ENCODE measurements at regions not wholly inside any gene's neighbourhood (a gene's known extent, or its start where the extent isn't known, plus 50 kb on each side); places are given as distances from the start of the nearest gene placed in this dataset.

- no peaks in the 10 kb centered on the region for H3K36me3 Mint-ChIP-seq
- DNase-seq (no peak), ATAC-seq (no peak)
- peak overlapping the region in 1 of 10 donors; percentile 4 for H3K4me3 Mint-ChIP-seq
- peaks cover 0 to 11% (median 6%) of the 10 kb centered on the region in 5 donors for H3K27me3 Mint-ChIP-seq
- no peaks in the 10 kb centered on the region for H3K4me1 Mint-ChIP-seq
- no peak overlapping the region for H3K27ac Mint-ChIP-seq
- POLR2A ChIA-PET = no interaction called here
- H3K9me3 Mint-ChIP-seq = peaks cover 0 to 1% (median 0%) of the 10 kb centered on the region in 9 donors
These were observed 96.8 kb downstream of the RPS29 start for GRCh38 chr14:49489341-49489740.

- Mint-ChIP-seq H3K27ac (no peak overlapping the region), H3K9me3 (peaks cover 0 to 1% (median 0%) of the 10 kb centered on the region in 9 donors), H3K27me3 (peaks cover 0 to 11% (median 4%) of the 10 kb centered on the region in 5 donors), H3K4me1 (peaks cover 0 to 5% (median 0%) of the 10 kb centered on the region in 4 donors), H3K36me3 (no peaks in the 10 kb centered on the region), H3K4me3 (no peak overlapping the region)
- ATAC-seq (no peak), DNase-seq (no peak)
- POLR2A ChIA-PET = no interaction called here
These were observed 98.9 kb downstream of the RPS29 start for GRCh38 chr14:49487238-49487637.

- Mint-ChIP-seq H3K4me3 (no peak overlapping the region), H3K27me3 (peaks cover 0 to 11% (median 5%) of the 10 kb centered on the region in 5 donors), H3K9me3 (peaks cover 0 to 9% (median 0%) of the 10 kb centered on the region in 9 donors), H3K27ac (no peak overlapping the region), H3K4me1 (peaks cover 0 to 5% (median 0%) of the 10 kb centered on the region in 4 donors), H3K36me3 (peaks cover 0 to 5% (median 0%) of the 10 kb centered on the region in 3 donors)
- DNase-seq (no peak), ATAC-seq (no peak)
- POLR2A ChIA-PET = no interaction called here
These were observed 100.9 kb downstream of the RPS29 start for GRCh38 chr14:49485290-49485689.

GRCh38 chr14:49484180-49484579 lies 102.0 kb downstream of the RPS29 start:
- peaks cover 0 to 5% (median 0%) of the 10 kb centered on the region in 4 donors for H3K4me1 Mint-ChIP-seq
- POLR2A ChIA-PET = no interaction called here

GRCh38 chr14:49483268-49483667 lies 102.9 kb downstream of the RPS29 start:
- H3K27me3 Mint-ChIP-seq = peaks cover 0 to 10% (median 5%) of the 10 kb centered on the region in 5 donors
- H3K9me3 Mint-ChIP-seq = peaks cover 0 to 9% (median 0%) of the 10 kb centered on the region in 9 donors
- no peak overlapping the region for H3K4me3 Mint-ChIP-seq
- POLR2A ChIA-PET = no interaction called here
- DNase-seq = no peak
- ATAC-seq = no peak
- H3K36me3 Mint-ChIP-seq = peaks cover 0 to 5% (median 0%) of the 10 kb centered on the region in 3 donors
- H3K27ac Mint-ChIP-seq = no peak overlapping the region
- peaks cover 0 to 5% (median 0%) of the 10 kb centered on the region in 4 donors for H3K4me1 Mint-ChIP-seq

More at GRCh38 chr14:49484180-49484579, 102.0 kb downstream of the RPS29 start:
- Mint-ChIP-seq H3K27me3 (peaks cover 0 to 11% (median 5%) of the 10 kb centered on the region in 5 donors), H3K27ac (no peak overlapping the region), H3K4me3 (no peak overlapping the region), H3K9me3 (peaks cover 0 to 9% (median 0%) of the 10 kb centered on the region in 9 donors), H3K36me3 (peaks cover 0 to 5% (median 0%) of the 10 kb centered on the region in 3 donors)
- ATAC-seq = no peak
- no peak for DNase-seq

- peaks cover 0 to 5% (median 0%) of the 10 kb centered on the region in 3 donors for H3K36me3 Mint-ChIP-seq
- peaks cover 0 to 10% (median 5%) of the 10 kb centered on the region in 5 donors for H3K27me3 Mint-ChIP-seq
- DNase-seq (no peak), ATAC-seq (no peak)
- peaks cover 0 to 9% (median 0%) of the 10 kb centered on the region in 9 donors for H3K9me3 Mint-ChIP-seq
- POLR2A ChIA-PET = no interaction called here
- peaks cover 0 to 5% (median 0%) of the 10 kb centered on the region in 4 donors for H3K4me1 Mint-ChIP-seq
- no peak overlapping the region for H3K27ac Mint-ChIP-seq
- no peak overlapping the region for H3K4me3 Mint-ChIP-seq
These were observed 105.1 kb downstream of the RPS29 start for GRCh38 chr14:49480979-49481498.

- ATAC-seq = no peak
- H3K36me3 Mint-ChIP-seq = peaks cover 0 to 5% (median 0%) of the 10 kb centered on the region in 3 donors
- POLR2A ChIA-PET = no interaction called here
These were observed 106.0 kb downstream of the RPS29 start for GRCh38 chr14:49480053-49480760.

GRCh38 chr14:49479432-49479831 lies 106.7 kb downstream of the RPS29 start:
- H3K27ac Mint-ChIP-seq = no peak overlapping the region

More at GRCh38 chr14:49480053-49480760, 106.0 kb downstream of the RPS29 start:
- no peak overlapping the region for H3K4me3 Mint-ChIP-seq
- H3K9me3 Mint-ChIP-seq = peaks cover 0 to 9% (median 0%) of the 10 kb centered on the region in 9 donors
- no peak overlapping the region for H3K27ac Mint-ChIP-seq
- H3K4me1 Mint-ChIP-seq = peaks cover 0 to 5% (median 0%) of the 10 kb centered on the region in 4 donors
- DNase-seq = no peak
- H3K27me3 Mint-ChIP-seq = peaks cover 0 to 7% (median 5%) of the 10 kb centered on the region in 5 donors

GRCh38 chr14:49478784-49479183 lies 107.4 kb downstream of the RPS29 start:
- ATAC-seq (no peak), DNase-seq (no peak)
- Mint-ChIP-seq H3K9me3 (peaks cover 0 to 9% (median 0%) of the 10 kb centered on the region in 9 donors), H3K36me3 (peaks cover 0 to 5% (median 0%) of the 10 kb centered on the region in 3 donors), H3K4me3 (no peak overlapping the region), H3K27ac (no peak overlapping the region), H3K27me3 (peaks cover 0 to 2% (median 0%) of the 10 kb centered on the region in 5 donors), H3K4me1 (peaks cover 0 to 5% (median 0%) of the 10 kb centered on the region in 4 donors)
- POLR2A ChIA-PET = no interaction called here

More at GRCh38 chr14:49479432-49479831, 106.7 kb downstream of the RPS29 start:
- no peak for DNase-seq
- ATAC-seq = no peak
- Mint-ChIP-seq H3K4me1 (peaks cover 0 to 5% (median 0%) of the 10 kb centered on the region in 4 donors), H3K36me3 (peaks cover 0 to 5% (median 0%) of the 10 kb centered on the region in 3 donors), H3K4me3 (no peak overlapping the region), H3K27me3 (peaks cover 0 to 5% (median 2%) of the 10 kb centered on the region in 5 donors), H3K9me3 (peaks cover 0 to 9% (median 0%) of the 10 kb centered on the region in 9 donors)
- POLR2A ChIA-PET = no interaction called here

- ATAC-seq (no peak), DNase-seq (no peak)
- H3K4me1 Mint-ChIP-seq = no peaks in the 10 kb centered on the region
- H3K27ac Mint-ChIP-seq = no peak overlapping the region
- no peaks in the 10 kb centered on the region for H3K36me3 Mint-ChIP-seq
- no peaks in the 10 kb centered on the region for H3K9me3 Mint-ChIP-seq
- H3K4me3 Mint-ChIP-seq = no peak overlapping the region
- peaks cover 5 to 14% (median 10%) of the 10 kb centered on the region in 5 donors for H3K27me3 Mint-ChIP-seq
- POLR2A ChIA-PET = no interaction called here
These were observed 119.1 kb downstream of the RPS29 start for GRCh38 chr14:49467091-49467490.

GRCh38 chr14:49464885-49465284 lies 121.3 kb downstream of the RPS29 start:
- ATAC-seq (no peak), DNase-seq (no peak)
- peak overlapping the region in 1 of 10 donors; percentile 46 for H3K27ac Mint-ChIP-seq
- POLR2A ChIA-PET = no interaction called here
- H3K4me3 Mint-ChIP-seq = no peak overlapping the region
- H3K9me3 Mint-ChIP-seq = no peaks in the 10 kb centered on the region
- H3K4me1 Mint-ChIP-seq = no peaks in the 10 kb centered on the region
- H3K36me3 Mint-ChIP-seq = no peaks in the 10 kb centered on the region
- H3K27me3 Mint-ChIP-seq = peaks cover 5 to 14% (median 10%) of the 10 kb centered on the region in 5 donors

- ATAC-seq (no peak), DNase-seq (no peak)
- Mint-ChIP-seq H3K36me3 (no peaks in the 10 kb centered on the region), H3K4me3 (no peak overlapping the region), H3K4me1 (no peaks in the 10 kb centered on the region), H3K9me3 (no peaks in the 10 kb centered on the region), H3K27me3 (peaks cover 2 to 10% (median 9%) of the 10 kb centered on the region in 5 donors), H3K27ac (no peak overlapping the region)
- POLR2A ChIA-PET = no interaction called here
These were observed 123.0 kb downstream of the RPS29 start for GRCh38 chr14:49463146-49463545.

Data from naive thymus-derived CD8-positive, alpha-beta T cell (primary cell).